Muscle layer of duodenum (tissue), 2 donors: ENCODE measurements at regions not wholly inside any gene's neighbourhood (a gene's known extent, or its start where the extent isn't known, plus 50 kb on each side); places are given as distances from the start of the nearest gene placed in this dataset.

ENCODE experiments used
- H3K27ac ChIP-seq: one replicate; pipeline ENCODE4 v1.7.0; 2013; ENCODE audit warnings: mild to moderate bottlenecking, low read length
- H3K27me3 ChIP-seq: one replicate; pipeline ENCODE4 v1.7.0; 2013; ENCODE audit warnings: low read depth, mild to moderate bottlenecking, control low read depth, low read length
- H3K36me3 ChIP-seq, 2 donors: one replicate each; pipeline ENCODE4 v1.7.0; 2013; ENCODE audit warnings: low read length in 2 of 2, control low read depth in 1 of 2, mild to moderate bottlenecking in 1 of 2; ENCODE audit not compliant: insufficient read depth in 2 of 2, control insufficient read depth in 1 of 2
- H3K4me1 ChIP-seq, 2 donors: one replicate each; pipeline ENCODE4 v1.7.0; 2013; ENCODE audit warnings: low read length in 2 of 2, mild to moderate bottlenecking in 2 of 2, control low read depth in 1 of 2, moderate library complexity in 1 of 2; ENCODE audit not compliant: insufficient read depth in 2 of 2, control insufficient read depth in 1 of 2
- H3K4me3 ChIP-seq, 2 donors: one replicate each; pipeline ENCODE4 v1.7.0; 2013; ENCODE audit warnings: low read length in 2 of 2, low read depth in 1 of 2, mild to moderate bottlenecking in 1 of 2
- H3K9me3 ChIP-seq, 2 donors: one replicate each; pipeline ENCODE4 v1.7.0; 2013; ENCODE audit warnings: low read length in 2 of 2, control low read depth in 1 of 2, mild to moderate bottlenecking in 1 of 2; ENCODE audit not compliant: control insufficient read depth in 1 of 2
- donor health status: healthy.

DNA sequence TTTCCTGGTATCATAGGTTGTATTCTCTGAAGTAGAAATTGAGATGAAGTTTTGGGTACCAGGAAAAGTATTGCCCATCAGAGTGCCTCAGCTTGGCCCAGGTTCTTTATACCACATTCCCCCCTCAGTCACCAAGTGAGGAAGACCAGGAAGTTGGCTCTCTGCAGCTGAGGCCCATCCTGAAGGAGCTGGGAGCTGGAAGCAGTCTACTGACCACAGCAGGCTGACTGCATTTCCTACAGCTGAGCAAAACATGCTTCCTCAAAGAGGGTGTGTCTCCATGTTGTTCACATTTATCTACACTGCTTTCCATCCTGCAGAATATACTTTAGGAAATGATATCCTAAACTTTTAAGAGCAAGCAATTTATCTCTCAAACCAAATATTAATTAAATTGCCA is 654.6 kb downstream of the ELAVL2 start:
- H3K4me3 ChIP-seq = no peak overlapping the region
- peaks cover 0 to 7% of the 10 kb centered on the region in 2 donors for H3K9me3 ChIP-seq
- no peaks in the 10 kb centered on the region for H3K27me3 ChIP-seq
- H3K27ac ChIP-seq = no peak overlapping the region
- H3K36me3 ChIP-seq = no peaks in the 10 kb centered on the region
- H3K4me1 ChIP-seq = no peaks in the 10 kb centered on the region

DNA sequence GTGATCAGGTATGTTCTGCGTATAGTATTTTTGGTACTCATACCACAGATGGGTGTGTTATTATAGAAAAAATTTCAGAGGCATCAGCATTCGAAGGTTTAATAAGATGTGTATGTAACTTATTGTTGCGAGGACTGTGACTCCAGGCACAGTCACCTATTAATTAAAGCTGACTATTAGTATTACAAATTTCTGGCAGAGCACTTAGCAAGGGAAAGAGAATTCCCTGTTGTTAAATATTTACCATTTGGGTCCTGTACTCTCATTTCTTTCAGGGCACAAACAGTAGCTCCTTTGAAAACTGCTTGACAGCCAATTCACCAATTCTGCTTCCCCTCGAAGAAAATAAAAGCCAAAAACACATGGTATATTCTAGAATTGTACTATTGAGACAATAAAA is 653.8 kb downstream of the ELAVL2 start:
- Histone ChIP-seq H3K27me3 (no peaks in the 10 kb centered on the region), H3K4me3 (no peak overlapping the region), H3K36me3 (no peaks in the 10 kb centered on the region), H3K4me1 (no peaks in the 10 kb centered on the region), H3K9me3 (peaks cover 0 to 7% of the 10 kb centered on the region in 2 donors), H3K27ac (no peak overlapping the region)

DNA sequence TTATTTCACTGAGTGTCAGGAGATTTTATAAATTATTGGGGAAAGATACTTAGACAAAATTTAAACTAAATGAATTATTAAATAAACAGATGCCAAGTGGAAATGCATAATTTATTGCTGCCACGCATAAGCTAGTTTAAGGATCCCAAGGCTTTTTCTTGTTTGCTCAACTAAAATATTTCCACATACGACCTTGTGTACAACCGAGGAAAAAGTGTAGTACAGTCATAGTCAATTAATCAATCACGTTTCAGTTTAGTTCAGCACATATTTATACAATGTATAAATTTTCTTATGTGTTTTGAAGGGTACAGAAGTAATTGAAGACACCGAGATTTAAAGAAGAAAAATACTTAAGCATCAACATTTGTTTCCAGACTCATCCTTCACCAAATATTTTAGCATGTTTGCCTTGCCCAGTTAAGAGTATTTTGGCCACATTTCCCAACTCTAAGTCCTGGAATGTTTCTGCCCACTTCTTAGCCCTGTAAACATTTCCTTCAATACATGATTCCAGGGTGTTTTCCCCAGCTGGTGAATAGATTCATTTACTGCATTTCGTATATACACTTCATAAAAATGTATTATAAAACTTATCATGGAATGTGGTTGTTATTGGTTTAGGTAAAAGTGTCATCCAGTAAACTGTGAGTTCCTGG is 652.9 kb downstream of the ELAVL2 start:
- Histone ChIP-seq H3K27ac (no peak overlapping the region), H3K4me3 (no peak overlapping the region), H3K27me3 (no peaks in the 10 kb centered on the region), H3K4me1 (no peaks in the 10 kb centered on the region), H3K36me3 (no peaks in the 10 kb centered on the region), H3K9me3 (peaks cover 0 to 7% of the 10 kb centered on the region in 2 donors)

DNA sequence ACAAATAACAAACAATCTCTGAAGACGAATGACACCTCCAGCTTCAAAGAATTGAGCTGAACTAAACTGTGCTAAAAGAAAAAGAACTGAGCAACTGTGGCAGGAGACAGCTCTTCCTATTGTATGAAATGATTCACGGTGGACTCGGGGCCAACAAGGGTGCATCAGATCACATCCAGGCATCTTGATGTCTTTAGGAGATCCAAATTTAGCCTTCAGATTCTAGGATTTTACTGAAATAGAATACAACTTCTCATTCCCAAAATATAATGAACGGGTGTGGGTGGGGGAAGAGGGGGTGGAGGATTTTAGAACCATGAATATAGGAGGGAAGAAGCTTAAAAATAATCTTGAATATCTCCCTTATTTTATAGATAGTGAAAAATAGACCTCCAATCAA is 631.8 kb downstream of the ELAVL2 start:
- Histone ChIP-seq H3K4me1 (no peaks in the 10 kb centered on the region), H3K9me3 (no peaks in the 10 kb centered on the region), H3K27me3 (no peaks in the 10 kb centered on the region), H3K4me3 (no peak overlapping the region), H3K36me3 (no peaks in the 10 kb centered on the region), H3K27ac (no peak overlapping the region)

DNA sequence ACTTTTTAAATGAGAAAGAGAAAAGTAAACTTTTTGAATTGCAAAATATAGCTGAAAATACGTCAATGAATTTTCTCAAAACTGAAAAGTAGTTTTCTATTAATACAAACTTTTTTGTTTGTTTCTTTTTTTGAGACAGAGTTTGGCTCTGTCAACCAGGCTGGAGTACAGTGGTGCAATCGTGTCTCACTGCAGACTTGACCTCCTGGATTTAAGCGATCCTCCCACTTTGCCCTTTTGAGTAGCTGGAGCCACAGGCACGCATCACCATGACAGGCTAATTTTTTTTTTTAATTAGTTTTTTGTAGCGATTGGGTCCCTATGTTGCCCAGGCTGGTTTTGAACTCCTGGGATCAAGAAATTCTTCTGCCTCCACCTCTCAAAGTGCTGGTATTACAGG is 610.4 kb downstream of the ELAVL2 start:
- no peak overlapping the region for H3K4me3 ChIP-seq
- no peaks in the 10 kb centered on the region for H3K27me3 ChIP-seq
- no peak overlapping the region for H3K27ac ChIP-seq
- no peaks in the 10 kb centered on the region for H3K9me3 ChIP-seq
- H3K4me1 ChIP-seq = no peaks in the 10 kb centered on the region
- no peaks in the 10 kb centered on the region for H3K36me3 ChIP-seq

DNA sequence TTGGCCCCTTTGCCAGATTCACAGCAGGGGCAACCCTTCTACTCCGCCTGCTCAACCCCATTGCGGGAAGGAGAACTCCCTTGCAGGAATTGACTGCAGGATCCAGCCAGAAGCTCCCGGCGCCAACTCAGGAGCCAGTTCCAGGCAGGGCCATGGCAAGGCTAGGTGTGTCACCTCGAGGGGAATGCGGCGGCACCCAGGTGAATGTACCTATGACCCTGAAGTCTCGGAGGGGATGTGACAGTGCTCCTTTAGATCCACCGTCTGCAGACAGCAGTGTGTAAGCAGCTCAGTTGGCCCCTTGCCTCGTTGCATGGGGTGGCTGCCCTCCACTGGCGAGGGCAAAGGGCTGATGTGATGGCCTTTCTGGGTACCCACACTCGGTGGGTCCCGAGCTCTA is 606.6 kb downstream of the ELAVL2 start:
- Histone ChIP-seq H3K4me1 (no peaks in the 10 kb centered on the region), H3K27ac (no peak overlapping the region), H3K9me3 (no peaks in the 10 kb centered on the region), H3K27me3 (no peaks in the 10 kb centered on the region), H3K36me3 (no peaks in the 10 kb centered on the region), H3K4me3 (no peak overlapping the region)

DNA sequence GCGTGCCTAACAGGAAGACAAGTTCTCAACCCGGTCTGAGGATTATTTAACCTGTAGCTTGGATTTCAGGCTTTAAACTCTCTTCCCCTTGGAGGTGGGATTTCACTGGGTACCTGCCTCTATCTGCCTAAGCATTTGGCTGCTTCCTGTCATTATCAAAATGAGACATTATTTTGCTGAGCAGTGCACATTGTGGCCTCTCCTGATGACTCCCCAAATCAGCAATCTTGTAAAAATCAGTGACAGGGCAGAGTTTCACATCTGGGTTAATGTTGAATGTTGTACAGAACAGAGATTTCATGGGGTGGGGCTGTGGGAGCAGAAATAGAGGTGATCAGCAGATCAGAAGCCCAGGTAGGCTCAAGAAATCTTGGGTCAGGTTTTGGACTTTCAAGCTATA is 605.9 kb downstream of the ELAVL2 start:
- Histone ChIP-seq H3K4me3 (no peak overlapping the region), H3K27ac (no peak overlapping the region), H3K4me1 (no peaks in the 10 kb centered on the region), H3K36me3 (no peaks in the 10 kb centered on the region), H3K9me3 (no peaks in the 10 kb centered on the region), H3K27me3 (no peaks in the 10 kb centered on the region)

DNA sequence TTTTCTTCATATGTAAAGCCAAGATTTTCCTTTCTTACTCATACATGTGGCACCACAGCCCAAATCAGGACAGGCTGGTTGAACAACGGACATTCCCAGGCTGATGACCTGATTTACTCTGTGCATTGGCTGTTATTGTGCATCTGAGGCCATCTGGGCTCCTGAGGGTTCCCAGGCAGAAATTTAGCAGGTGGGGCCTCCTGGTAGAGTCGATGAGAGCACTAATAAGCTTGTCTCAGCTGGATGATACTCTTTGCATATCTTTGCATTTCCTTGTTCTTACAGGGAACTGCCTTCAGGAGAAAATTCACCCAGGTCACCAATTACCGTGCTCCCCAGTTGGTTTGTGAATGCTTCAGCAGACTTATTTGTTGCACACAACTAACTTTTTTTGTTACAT is 605.1 kb downstream of the ELAVL2 start:
- H3K27ac ChIP-seq = no peak overlapping the region
- no peaks in the 10 kb centered on the region for H3K36me3 ChIP-seq
- no peaks in the 10 kb centered on the region for H3K27me3 ChIP-seq
- H3K4me3 ChIP-seq = no peak overlapping the region
- H3K9me3 ChIP-seq = no peaks in the 10 kb centered on the region
- H3K4me1 ChIP-seq = no peaks in the 10 kb centered on the region

DNA sequence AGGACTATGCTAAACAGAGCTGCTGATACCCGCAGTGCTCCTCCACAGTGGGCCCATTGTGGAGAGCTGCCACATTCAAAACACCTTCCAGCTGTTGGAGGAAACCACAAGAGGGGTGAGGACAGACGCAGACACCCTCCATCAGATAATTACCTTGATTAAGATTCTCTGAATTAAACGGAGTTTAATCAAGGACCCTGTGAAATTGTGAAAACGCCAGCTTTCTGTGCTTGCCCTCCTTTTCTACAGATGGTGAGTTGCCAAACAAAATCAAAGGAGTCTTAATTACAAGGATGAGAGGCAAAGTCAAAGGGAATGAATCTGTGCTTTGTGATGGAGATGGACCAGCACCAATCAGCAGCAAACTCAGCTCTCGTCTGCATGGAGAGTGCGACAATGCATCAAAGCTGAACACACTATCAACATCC is 596.1 kb downstream of the ELAVL2 start:
- H3K36me3 ChIP-seq = no peaks in the 10 kb centered on the region
- no peak overlapping the region for H3K4me3 ChIP-seq
- no peaks in the 10 kb centered on the region for H3K27me3 ChIP-seq
- H3K9me3 ChIP-seq = no peaks in the 10 kb centered on the region
- H3K4me1 ChIP-seq = no peaks in the 10 kb centered on the region
- H3K27ac ChIP-seq = no peak overlapping the region

DNA sequence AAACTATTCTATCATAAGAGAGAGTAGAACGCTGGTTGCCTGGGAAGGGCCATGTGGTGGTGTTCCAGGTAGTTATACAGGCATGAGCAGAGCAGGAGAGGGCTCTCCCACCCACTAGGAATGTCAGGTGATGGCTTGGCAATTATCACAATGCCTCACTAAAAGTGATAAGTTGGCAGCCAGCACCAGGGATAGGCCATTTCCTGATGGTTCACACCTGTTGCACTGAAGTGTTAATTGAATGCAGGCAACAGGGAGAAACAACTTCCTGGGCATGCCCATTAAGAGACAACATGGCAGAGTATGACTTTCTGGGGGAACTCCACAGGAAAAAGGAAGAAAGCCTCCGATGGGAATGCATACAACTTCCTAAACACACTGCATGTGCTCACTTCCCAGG is 593.2 kb downstream of the ELAVL2 start:
- Histone ChIP-seq H3K4me1 (no peaks in the 10 kb centered on the region), H3K36me3 (no peaks in the 10 kb centered on the region), H3K27ac (no peak overlapping the region), H3K4me3 (no peak overlapping the region), H3K27me3 (no peaks in the 10 kb centered on the region), H3K9me3 (peaks cover 0 to 1% of the 10 kb centered on the region in 2 donors)

DNA sequence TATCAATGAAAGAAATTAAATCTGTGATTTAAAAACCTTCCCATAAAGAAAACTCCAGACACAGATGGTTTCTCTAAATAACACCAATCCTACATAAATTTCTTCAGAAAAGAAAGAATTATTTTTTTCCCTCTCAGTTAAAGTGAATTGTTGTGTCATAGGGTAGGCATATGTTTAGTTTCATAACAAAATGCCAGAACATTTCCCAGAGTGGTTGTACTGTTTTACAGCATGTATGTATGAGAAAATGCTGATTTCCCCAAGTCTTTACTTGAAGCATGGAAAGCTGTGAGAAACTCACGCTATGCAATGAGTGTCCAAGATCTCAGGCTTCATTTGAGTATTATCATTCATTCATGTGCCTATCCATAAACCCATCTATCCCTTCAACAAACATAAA is 582.5 kb downstream of the ELAVL2 start:
- Histone ChIP-seq H3K27me3 (no peaks in the 10 kb centered on the region), H3K9me3 (peaks cover 4 to 6% of the 10 kb centered on the region in 2 donors), H3K27ac (no peak overlapping the region), H3K4me3 (no peak overlapping the region), H3K36me3 (no peaks in the 10 kb centered on the region), H3K4me1 (no peaks in the 10 kb centered on the region)

DNA sequence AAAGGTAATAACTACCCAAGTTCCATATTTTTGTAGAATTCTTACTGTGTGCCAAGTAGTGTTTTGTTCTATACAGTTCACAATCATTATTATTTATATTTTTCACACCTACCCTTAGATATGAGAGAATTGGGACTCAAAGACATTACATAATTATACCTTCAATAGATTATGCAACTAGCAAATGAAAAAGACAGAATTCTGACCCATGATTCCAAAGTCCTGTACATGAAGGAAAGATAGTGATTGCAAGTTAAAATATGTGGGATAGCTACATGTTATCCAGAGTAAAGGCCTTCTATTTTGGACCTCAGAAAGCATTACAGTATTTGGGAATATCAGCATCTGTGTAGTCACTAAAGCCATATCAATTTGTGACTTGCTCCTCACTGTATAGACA is 581.0 kb downstream of the ELAVL2 start:
- Histone ChIP-seq H3K27ac (no peak overlapping the region), H3K27me3 (no peaks in the 10 kb centered on the region), H3K4me1 (no peaks in the 10 kb centered on the region), H3K36me3 (no peaks in the 10 kb centered on the region), H3K9me3 (peaks cover 0 to 6% of the 10 kb centered on the region in 2 donors), H3K4me3 (no peak overlapping the region)
